Left ventricle myocardium inferior (tissue), 1 donor: ENCODE measurements at regions not wholly inside any gene's neighbourhood (a gene's known extent, or its start where the extent isn't known, plus 50 kb on each side); places are given as distances from the start of the nearest gene placed in this dataset.
"Not testable (repeated sequence)": the region's sequence is repeated elsewhere in the genome, so short reads cannot be mapped to it uniquely, and the experiment has no call there.

Source experiments
- DNase-seq: peaks from one replicate; pipeline ENCODE4 v3.0.0-alpha.2; 2020
- H3K27ac ChIP-seq: fragments of 200-600 bp; replicated peaks from 2 replicates; pipeline ENCODE4 v1.8.0; 2021
- H3K27me3 ChIP-seq: fragments of 200-600 bp; 2 replicates; pipeline ENCODE4 v1.8.0; 2021; ENCODE audit warnings: low read depth
- H3K36me3 ChIP-seq: fragments of 200-600 bp; 2 replicates; pipeline ENCODE4 v1.8.0; 2021
- H3K4me1 ChIP-seq: fragments of 200-600 bp; 2 replicates; pipeline ENCODE4 v1.8.0; 2021
- H3K4me3 ChIP-seq: fragments of 200-600 bp; 2 replicates; pipeline ENCODE4 v1.8.0; 2021; ENCODE audit warnings: mild to moderate bottlenecking, moderate library complexity
- H3K9me3 ChIP-seq: fragments of 200-600 bp; replicated peaks from 2 replicates; pipeline ENCODE4 v1.8.0; 2021
- intact Hi-C: fragments of 100-400 bp; cut with micrococcal nuclease; formaldehyde crosslinking; loops from one replicate; pipeline ENCODE4 v1.11.0; 2022
- TF ChIP-seq, protein P1 (sequence below): fragments of 200-600 bp; IDR thresholded peaks from 2 replicates; pipeline ENCODE4 v1.8.0; 2021; ENCODE audit warnings: antibody characterized with exemption, mild to moderate bottlenecking, borderline replicate concordance
- donor health status: DM: no; HTN: yes; CAD: no; lungs with severe emphysema.

DNA sequence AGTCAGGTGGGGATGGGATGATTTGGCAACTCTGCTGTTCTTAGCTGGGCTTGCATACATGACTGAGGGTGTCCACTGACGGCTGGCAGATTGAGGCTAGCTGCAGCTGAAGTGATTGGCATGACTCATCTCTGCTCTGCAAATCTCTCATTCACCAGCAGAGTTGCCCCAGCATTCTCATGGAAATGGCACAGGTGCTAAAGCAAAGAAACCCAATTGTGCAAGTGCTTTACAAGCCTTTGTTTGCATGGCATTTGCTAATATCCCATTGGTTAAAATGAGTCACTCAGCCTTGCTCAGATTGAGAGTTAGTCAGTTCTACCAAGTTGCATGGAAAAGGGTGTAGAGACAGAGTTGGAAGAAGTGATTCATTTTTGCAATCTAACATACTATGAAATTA, 389.7 kb upstream of the FAR2 start:
- DNase-seq = no peak
- Histone ChIP-seq H3K27me3 (no peaks in the 10 kb centered on the region), H3K4me1 (no peaks in the 10 kb centered on the region), H3K9me3 (peaks cover 22% of the 10 kb centered on the region), H3K36me3 (no peaks in the 10 kb centered on the region), H3K27ac (no peak overlapping the region), H3K4me3 (no peak overlapping the region)
- TF ChIP-seq, protein P1, sequence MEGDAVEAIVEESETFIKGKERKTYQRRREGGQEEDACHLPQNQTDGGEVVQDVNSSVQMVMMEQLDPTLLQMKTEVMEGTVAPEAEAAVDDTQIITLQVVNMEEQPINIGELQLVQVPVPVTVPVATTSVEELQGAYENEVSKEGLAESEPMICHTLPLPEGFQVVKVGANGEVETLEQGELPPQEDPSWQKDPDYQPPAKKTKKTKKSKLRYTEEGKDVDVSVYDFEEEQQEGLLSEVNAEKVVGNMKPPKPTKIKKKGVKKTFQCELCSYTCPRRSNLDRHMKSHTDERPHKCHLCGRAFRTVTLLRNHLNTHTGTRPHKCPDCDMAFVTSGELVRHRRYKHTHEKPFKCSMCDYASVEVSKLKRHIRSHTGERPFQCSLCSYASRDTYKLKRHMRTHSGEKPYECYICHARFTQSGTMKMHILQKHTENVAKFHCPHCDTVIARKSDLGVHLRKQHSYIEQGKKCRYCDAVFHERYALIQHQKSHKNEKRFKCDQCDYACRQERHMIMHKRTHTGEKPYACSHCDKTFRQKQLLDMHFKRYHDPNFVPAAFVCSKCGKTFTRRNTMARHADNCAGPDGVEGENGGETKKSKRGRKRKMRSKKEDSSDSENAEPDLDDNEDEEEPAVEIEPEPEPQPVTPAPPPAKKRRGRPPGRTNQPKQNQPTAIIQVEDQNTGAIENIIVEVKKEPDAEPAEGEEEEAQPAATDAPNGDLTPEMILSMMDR = no peak
- intact Hi-C loops = no loop called here

DNA sequence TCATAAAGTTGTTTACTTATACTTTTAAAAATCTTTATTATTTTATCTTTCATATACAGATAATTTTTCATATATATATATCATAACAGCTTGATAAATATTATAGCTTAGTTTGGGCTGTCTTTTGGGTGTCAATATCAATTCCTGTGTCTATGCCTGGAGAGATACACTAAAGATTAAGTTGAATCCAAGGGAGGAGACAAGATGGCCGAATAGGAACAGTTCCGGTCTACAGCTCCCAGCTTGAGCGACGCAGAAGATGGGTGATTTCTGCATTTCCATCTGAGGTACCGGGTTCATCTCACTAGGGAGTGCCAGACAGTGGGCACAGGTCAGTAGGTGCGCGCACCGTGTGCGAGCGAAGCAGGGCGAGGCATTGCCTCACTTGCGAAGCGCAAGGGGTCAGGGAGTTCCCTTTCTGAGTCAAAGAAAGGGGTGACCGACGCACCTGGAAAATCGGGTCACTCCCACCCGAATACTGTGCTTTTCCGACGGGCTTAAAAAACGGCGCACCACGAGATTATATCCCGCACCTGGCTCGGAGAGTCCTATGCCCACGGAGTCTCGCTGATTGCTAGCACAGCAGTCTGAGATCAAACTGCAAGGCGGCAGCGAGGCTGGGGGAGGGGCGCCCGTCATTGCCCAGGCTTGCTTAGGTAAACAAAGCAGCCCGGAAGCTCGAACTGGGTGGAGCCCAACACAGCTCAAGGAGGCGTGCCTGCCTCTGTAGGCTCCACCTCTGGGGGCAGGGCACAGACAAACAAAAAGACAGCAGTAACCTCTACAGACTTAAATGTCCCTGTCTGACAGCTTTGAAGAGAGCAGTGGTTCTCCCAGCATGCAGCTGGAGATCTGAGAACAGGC, 388.8 kb upstream of the FAR2 start:
- H3K4me1 ChIP-seq, H3K27me3 ChIP-seq, DNase-seq, intact Hi-C loops, H3K27ac ChIP-seq, H3K4me3 ChIP-seq, H3K36me3 ChIP-seq: not testable (repeated sequence)
- peaks cover 13% of the 10 kb centered on the region for H3K9me3 ChIP-seq

DNA sequence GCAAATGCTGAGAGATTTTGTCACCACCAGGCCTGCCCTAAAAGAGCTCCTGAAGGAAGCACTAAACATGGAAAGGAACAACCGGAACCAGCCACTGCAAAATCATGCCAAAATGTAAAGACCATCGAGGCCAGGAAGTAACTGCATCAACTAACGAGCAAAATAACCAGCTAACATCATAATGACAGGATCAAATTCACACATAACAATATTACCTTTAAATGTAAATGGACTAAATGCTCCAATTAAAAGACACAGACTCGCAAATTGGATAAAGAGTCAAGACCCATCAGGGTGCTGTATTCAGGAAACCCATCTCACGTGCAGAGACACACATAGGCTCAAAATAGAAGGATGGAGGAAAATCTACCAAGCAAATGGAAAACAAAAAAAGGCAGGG, 387.2 kb upstream of the FAR2 start:
- H3K9me3 ChIP-seq, H3K4me1 ChIP-seq, intact Hi-C loops, H3K36me3 ChIP-seq, DNase-seq, H3K4me3 ChIP-seq, H3K27ac ChIP-seq, H3K27me3 ChIP-seq: not testable (repeated sequence)

DNA sequence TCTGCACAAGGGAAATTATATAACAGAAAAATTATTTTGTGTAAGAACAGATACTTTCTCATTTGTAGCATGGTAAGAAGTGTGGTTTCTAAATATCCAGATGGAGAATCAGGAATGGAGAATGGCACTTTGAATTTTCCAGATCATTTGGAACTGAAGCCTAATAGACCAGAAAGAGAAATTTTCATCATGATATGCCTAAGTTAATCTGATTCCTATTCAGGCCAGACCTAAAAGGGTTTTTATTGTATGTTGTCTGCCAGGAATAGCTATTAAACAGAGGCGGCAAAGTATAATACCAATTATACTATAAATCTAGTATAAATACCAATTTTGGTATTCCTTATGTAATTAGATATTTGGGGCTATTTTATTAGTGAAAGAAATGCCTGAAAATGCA, 382.7 kb upstream of the FAR2 start:
- H3K27ac ChIP-seq = no peak overlapping the region
- TF ChIP-seq, protein P1 = no peak
- no peaks in the 10 kb centered on the region for H3K36me3 ChIP-seq
- DNase-seq = no peak
- intact Hi-C loops = no loop called here
- no peaks in the 10 kb centered on the region for H3K27me3 ChIP-seq
- no peak overlapping the region for H3K4me3 ChIP-seq
- H3K9me3 ChIP-seq = no peaks in the 10 kb centered on the region
- peaks cover 30% of the 10 kb centered on the region for H3K4me1 ChIP-seq

DNA sequence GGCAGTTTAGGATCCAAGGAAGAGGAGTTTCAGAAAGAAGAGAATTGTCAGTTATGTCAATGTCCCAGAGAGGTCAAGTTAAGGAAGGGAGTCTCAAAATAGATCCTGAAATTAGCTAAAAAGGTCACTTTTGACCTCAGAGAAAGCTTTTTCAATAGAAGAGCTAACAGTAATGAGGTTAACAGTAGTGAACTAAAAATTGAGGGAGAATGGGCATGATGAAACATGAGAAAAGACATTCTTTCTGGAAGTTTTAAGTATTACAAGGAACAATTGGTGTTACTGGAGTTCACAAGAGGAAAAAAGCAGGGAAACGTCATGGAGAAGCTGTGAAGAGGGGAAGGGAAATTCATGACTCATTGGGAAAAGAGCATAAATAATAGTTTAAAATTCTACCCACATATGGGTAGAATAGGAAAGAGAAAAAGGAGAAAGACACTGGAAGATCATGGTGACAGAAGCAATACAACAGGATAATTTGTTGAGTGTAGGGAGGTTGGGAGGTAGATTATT, 381.2 kb upstream of the FAR2 start:
- Histone ChIP-seq H3K27me3 (no peaks in the 10 kb centered on the region), H3K4me1 (peaks cover 31% of the 10 kb centered on the region), H3K36me3 (no peaks in the 10 kb centered on the region), H3K27ac (peak overlapping the region; percentile 29), H3K4me3 (no peak overlapping the region), H3K9me3 (no peaks in the 10 kb centered on the region)
- DNase-seq = no peak
- intact Hi-C loops = no loop called here
- TF ChIP-seq, protein P1 = no peak

DNA sequence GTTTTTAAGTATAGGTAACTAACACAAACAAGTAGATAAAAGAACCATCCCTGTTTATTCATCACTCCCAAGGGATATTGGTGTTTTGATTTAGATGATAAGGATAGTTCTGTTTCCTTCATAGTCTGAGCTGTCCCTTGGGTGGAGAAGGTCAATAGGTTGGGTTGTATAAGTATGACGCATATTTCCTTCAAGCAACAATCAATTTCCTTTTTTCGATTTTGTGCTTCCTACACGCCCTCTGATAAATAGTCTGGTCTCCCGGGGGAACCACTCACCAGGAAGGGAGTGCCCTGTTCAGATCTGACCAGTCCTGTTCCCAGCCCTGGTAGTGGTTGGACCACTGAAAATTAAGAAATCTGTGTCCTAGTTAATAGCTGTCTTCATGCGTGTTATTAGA, 378.8 kb upstream of the FAR2 start:
- Histone ChIP-seq H3K36me3 (no peaks in the 10 kb centered on the region), H3K27ac (peak overlapping the region; percentile 81), H3K4me1 (peaks cover 31% of the 10 kb centered on the region), H3K4me3 (no peak overlapping the region), H3K27me3 (no peaks in the 10 kb centered on the region), H3K9me3 (no peaks in the 10 kb centered on the region)
- intact Hi-C loops = no loop called here
- peak; percentile 21 for DNase-seq
- TF ChIP-seq, protein P1 = no peak
